ENCODE measurements at regions not wholly inside any gene's neighbourhood (a gene's known extent, or its start where the extent isn't known, plus 50 kb on each side); places are given as distances from the start of the nearest gene placed in this dataset.

DNA sequence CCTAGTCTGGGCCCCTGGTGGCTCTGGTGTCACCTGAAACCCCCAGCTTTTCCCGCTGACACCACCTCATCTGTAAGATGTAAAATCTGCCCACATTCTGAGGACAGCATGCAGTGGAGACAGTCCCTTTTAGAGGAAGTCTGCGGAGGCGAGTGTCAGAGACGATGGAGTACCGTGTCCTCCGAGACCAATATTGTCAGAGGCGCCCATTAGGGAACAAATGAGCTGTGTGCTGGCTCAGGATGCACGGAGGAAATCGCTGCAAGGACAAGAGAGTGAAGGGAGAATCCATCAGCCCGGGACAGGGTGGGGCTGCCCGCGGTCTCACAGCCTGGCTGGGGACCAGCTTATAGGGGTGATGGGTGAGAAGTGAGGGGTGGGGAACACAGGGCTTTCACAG is 214.8 kb downstream of the MATN1 start:
- in situ Hi-C loops (cut with MboI; ENCODE audit: low sequenced_read_pairs in 4 of 4): no loop called here
- no peak overlapping the region for H3K4me3 ChIP-seq
- TF ChIP-seq CTCF (IDR thresholded peaks at IDR 0.05 in 4 of 5, conservative IDR thresholded peaks at IDR 0.05 in 1 of 5) (no peak), POLR2A (IDR thresholded peaks at IDR 0.05) (no peak)

DNA sequence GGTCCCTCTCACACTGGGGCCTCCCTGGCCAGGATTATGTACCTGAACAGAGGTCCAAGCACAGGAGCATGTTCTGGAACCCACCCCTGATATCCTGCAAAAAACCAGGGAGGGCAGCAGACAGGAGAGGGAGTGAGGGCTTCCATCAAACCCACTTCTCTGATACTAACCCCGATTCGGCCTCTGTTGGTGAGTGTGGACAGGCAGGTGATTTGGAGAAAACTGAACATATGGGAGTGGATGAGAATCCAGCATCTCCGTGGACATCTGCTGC is 215.3 kb downstream of the MATN1 start:
- Histone ChIP-seq H3K27ac (no peak overlapping the region), H3K36me3 (no peaks in the 10 kb centered on the region), H3K9me3 (no peaks in the 10 kb centered on the region), H3K4me3 (no peak overlapping the region), H3K27me3 (no peaks in the 10 kb centered on the region), H3K4me1 (no peaks in the 10 kb centered on the region)
- intact Hi-C loops (cut with DNase I; ENCODE audit: low total_unique reads) (no loop called here), in situ Hi-C loops (cut with MboI; ENCODE audit: low sequenced_read_pairs in 4 of 4) (no loop called here)
- TF ChIP-seq CTCF (IDR thresholded peaks at IDR 0.05 in 4 of 5, conservative IDR thresholded peaks at IDR 0.05 in 1 of 5): no peak
- no peak for TF ChIP-seq POLR2A (IDR thresholded peaks at IDR 0.05)
- DNase-seq (no peak), ATAC-seq (no peak)

More for the DNA sequence above, 214.8 kb downstream of the MATN1 start:
- ATAC-seq: no peak
- intact Hi-C loops (cut with DNase I; ENCODE audit: low total_unique reads): no loop called here
- Histone ChIP-seq H3K9me3 (no peaks in the 10 kb centered on the region), H3K36me3 (no peaks in the 10 kb centered on the region), H3K27ac (no peak overlapping the region), H3K4me1 (no peaks in the 10 kb centered on the region), H3K27me3 (no peaks in the 10 kb centered on the region)
- no peak for DNase-seq

- TF ChIP-seq CTCF (IDR thresholded peaks at IDR 0.05 in 4 of 5, conservative IDR thresholded peaks at IDR 0.05 in 1 of 5) (no peak), POLR2A (IDR thresholded peaks at IDR 0.05) (no peak)
- intact Hi-C loops (cut with DNase I; ENCODE audit: low total_unique reads) (no loop called here), in situ Hi-C loops (cut with MboI; ENCODE audit: low sequenced_read_pairs in 4 of 4) (no loop called here)
- Histone ChIP-seq H3K4me3 (no peak overlapping the region), H3K4me1 (no peaks in the 10 kb centered on the region), H3K9me3 (no peaks in the 10 kb centered on the region), H3K27ac (no peak overlapping the region), H3K27me3 (no peaks in the 10 kb centered on the region), H3K36me3 (no peaks in the 10 kb centered on the region)
- DNase-seq: no peak
- ATAC-seq: no peak
Measured at GRCh38 chr1:30507401-30508174, 215.8 kb downstream of the MATN1 start.

GRCh38 chr1:30507016-30507312 is 216.4 kb downstream of the MATN1 start:
- in situ Hi-C loops (cut with MboI; ENCODE audit: low sequenced_read_pairs in 4 of 4): no loop called here
- TF ChIP-seq CTCF (IDR thresholded peaks at IDR 0.05 in 4 of 5, conservative IDR thresholded peaks at IDR 0.05 in 1 of 5): no peak
- no peak for TF ChIP-seq POLR2A (IDR thresholded peaks at IDR 0.05)

More at GRCh38 chr1:30507016-30507312, 216.4 kb downstream of the MATN1 start:
- no peak for DNase-seq
- H3K9me3 ChIP-seq: no peaks in the 10 kb centered on the region
- H3K27me3 ChIP-seq: no peaks in the 10 kb centered on the region
- no peak overlapping the region for H3K4me3 ChIP-seq
- no peaks in the 10 kb centered on the region for H3K36me3 ChIP-seq
- no peak overlapping the region for H3K27ac ChIP-seq
- ATAC-seq: no peak
- no peaks in the 10 kb centered on the region for H3K4me1 ChIP-seq
- intact Hi-C loops (cut with DNase I; ENCODE audit: low total_unique reads): no loop called here

All from gastrocnemius medialis (tissue), 4 donors.